ENCODE measurements at regions not wholly inside any gene's neighbourhood (a gene's known extent, or its start where the extent isn't known, plus 50 kb on each side); places are given as distances from the start of the nearest gene placed in this dataset.

GRCh38 chr5:110055302-110055701 lies 365.6 kb downstream of the MAN2A1 start:
- ATAC-seq = no peak
- intact Hi-C loops (cut with DNase I) = no loop called here
- DNase-seq (ENCODE audit: low spot score) = no peak

- DNase-seq (ENCODE audit: low spot score) (no peak), ATAC-seq (no peak)
- intact Hi-C loops (cut with DNase I) = no loop called here
These were observed 366.9 kb downstream of the MAN2A1 start for GRCh38 chr5:110056580-110057114.

- DNase-seq (ENCODE audit: low spot score) (no peak), ATAC-seq (no peak)
- intact Hi-C loops (cut with DNase I) = no loop called here
These were observed 368.4 kb downstream of the MAN2A1 start for GRCh38 chr5:110058175-110058574.

GRCh38 chr5:110062246-110062645 lies 372.5 kb downstream of the MAN2A1 start:
- intact Hi-C loops (cut with DNase I) = no loop called here
- no peak for ATAC-seq
- DNase-seq (ENCODE audit: low spot score) = no peak

DNA sequence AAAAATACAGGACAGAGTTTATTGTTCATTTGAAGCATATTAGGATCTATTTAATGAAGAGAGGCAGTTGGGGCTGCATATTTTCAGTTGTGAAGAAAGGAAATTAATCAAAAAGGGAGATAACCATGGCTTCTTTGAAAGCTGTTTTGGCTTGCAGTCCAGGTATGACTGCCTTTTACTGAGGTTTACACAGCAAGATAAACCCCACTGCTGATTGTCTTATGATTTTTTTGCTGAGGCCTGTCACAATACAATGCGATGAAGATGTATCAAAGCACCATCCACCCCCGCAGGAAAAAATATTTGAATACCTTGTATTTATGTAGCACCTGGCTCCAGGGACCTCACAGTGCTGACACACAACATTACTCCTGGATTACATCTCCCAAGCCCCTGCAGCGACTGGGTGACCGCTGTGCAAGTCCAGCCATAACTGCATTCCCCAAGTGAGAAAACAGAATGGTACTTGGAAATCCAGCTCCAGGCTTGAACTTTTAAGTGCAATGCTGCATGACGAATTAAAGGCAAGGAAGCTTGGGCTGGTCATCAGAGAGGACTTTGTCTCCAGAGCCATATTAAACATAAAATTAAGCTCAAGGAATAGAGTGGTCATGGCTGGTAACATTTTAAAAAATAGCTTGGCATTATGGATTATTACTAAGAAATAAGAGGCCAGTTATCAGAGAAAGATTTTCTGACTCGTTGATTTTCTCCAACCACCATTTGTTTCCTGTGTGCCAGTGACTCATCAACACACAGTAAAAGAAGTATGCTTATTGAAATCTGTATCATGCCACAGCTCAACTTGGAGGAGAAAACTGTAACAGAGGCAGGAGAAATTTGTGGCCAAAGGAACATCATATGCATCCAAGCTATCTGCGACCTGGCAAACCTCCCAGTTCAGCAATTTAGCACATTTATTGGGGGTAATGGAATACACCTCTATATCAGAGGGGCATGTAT lies 374.2 kb downstream of the MAN2A1 start:
- intact Hi-C loops (cut with DNase I) = no loop called here
- ATAC-seq (no peak), DNase-seq (ENCODE audit: low spot score) (no peak)

DNA sequence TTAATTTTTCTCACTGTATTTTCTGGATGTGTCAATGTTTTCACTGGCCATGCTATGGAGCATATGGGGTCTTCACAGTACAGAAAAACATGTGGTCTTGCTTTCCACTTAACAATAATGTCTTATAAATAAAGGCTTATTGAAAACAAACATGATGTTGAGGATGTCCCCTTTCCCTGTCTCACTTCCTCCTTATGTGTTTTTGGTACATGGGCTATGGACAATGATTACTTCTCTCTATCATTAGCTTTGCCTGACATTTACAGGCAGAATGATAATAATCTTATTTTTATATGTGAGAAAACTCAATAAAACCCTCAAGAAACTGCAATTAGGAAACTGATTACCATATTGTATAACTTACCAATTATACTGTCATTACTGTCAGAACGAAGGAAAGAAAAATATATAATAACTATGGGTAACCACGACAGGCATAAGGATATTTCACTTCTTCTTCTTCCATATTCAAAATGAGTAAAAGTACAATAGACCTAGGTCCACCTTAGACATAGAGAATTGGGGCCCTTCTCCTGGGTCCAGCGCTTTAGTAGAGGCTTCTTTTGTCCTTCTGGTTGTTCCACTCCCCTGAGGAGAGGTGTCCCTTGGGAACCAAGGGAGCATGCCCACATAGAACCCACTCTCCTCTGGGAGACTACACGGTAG lies 375.0 kb downstream of the MAN2A1 start:
- intact Hi-C loops (cut with DNase I) = no loop called here
- no peak for ATAC-seq

DNA sequence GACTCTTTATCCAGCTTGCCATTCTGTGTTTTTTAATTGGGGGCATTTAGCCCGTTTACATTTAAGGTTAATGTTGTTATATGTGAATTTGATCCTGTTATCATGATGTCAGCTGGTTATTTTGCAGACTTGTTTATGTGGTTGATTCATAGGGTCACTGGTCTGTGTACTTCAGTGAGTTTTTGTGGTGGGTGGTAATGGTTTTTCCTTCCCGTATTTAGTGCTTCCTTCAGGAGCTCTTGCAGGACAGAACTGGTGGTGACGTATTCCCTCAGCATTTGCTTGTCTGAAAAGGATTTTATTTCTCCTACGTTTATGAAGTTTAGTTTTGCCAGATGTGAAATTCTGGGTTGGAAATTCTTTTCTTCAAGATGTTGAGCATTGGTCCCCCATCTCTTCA lies 381.1 kb downstream of the MAN2A1 start:
- intact Hi-C loops (cut with DNase I) = no loop called here
- no peak for DNase-seq (ENCODE audit: low spot score)
- no peak for ATAC-seq

More for the DNA sequence above, 375.0 kb downstream of the MAN2A1 start:
- DNase-seq (ENCODE audit: low spot score) = no peak

GRCh38 chr5:110072651-110073050 lies 382.9 kb downstream of the MAN2A1 start:
- DNase-seq (ENCODE audit: low spot score) = no peak
- intact Hi-C loops (cut with DNase I) = no loop called here
- ATAC-seq = no peak

GRCh38 chr5:110073534-110073933 lies 383.8 kb downstream of the MAN2A1 start:
- intact Hi-C loops (cut with DNase I) = no loop called here
- DNase-seq (ENCODE audit: low spot score) (no peak), ATAC-seq (no peak)

GRCh38 chr5:110075656-110076055 lies 385.9 kb downstream of the MAN2A1 start:
- intact Hi-C loops (cut with DNase I) = no loop called here
- no peak for DNase-seq (ENCODE audit: low spot score)

GRCh38 chr5:110077147-110077546 lies 387.4 kb downstream of the MAN2A1 start:
- intact Hi-C loops (cut with DNase I) = no loop called here
- DNase-seq (ENCODE audit: low spot score) (no peak), ATAC-seq (no peak)

More at GRCh38 chr5:110075656-110076055, 385.9 kb downstream of the MAN2A1 start:
- no peak for ATAC-seq

DNA sequence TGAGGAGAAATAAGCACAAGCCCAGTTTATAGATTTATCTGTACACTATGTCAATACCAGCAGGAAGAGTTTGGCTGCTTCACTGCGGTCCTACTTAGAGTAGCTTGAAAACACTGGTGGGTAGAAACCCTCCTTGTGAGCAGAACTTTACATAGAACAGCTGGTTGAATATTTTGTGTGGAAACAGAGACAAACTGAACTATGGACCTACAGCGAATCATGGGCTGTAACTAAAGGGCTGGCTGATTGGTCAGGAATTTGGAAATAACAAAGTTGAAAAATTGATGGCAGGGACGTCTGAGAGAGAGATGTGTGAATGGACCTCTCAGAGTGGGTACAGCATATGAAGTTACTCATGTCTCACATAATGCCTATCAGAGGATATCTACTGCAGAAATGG lies 392.5 kb downstream of the MAN2A1 start:
- no peak for DNase-seq (ENCODE audit: low spot score)
- intact Hi-C loops (cut with DNase I) = no loop called here
- no peak for ATAC-seq

GRCh38 chr5:110082863-110083262 lies 393.1 kb downstream of the MAN2A1 start:
- intact Hi-C loops (cut with DNase I) = no loop called here
- no peak for ATAC-seq
- no peak for DNase-seq (ENCODE audit: low spot score)

GRCh38 chr5:110085826-110086225 lies 396.1 kb downstream of the MAN2A1 start:
- intact Hi-C loops (cut with DNase I) = no loop called here
- DNase-seq (ENCODE audit: low spot score) (no peak), ATAC-seq (no peak)

DNA sequence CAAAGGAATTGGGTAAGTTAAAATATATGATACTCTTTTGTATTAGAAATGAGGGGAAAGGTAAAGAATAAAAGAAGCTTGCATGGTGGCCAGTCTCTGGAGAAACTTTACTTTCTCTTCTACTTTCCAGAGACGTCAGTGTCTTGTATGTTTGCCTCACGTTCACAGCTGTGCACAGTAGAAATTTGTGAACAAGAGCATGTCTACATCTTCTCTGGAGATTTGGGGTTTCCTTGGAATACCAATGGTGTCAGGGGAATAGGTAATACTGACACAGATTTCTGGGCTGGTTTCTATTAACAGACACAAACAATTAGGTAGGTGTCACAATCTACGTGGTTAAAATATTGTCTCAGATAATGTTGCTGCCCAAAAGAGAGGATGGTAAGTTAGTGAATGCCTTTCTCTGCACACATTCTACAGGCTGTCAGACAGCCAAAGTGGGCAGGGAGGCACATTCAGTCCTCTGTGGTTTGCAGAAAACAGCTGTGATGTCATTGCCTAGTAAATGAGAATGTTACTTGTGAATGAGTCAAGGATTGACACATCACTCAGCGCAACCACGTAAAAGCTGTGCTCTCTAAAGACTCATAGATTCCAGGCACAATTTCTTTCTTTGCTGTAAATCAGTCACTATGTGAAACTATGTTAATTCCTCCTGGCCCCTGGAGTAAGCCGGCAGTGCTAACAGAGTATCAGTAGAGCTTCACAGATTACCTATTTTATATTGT lies 397.1 kb downstream of the MAN2A1 start:
- peak; percentile 96 for ATAC-seq
- DNase-seq (ENCODE audit: low spot score) = no peak
- intact Hi-C loops (cut with DNase I) = no loop called here

DNA sequence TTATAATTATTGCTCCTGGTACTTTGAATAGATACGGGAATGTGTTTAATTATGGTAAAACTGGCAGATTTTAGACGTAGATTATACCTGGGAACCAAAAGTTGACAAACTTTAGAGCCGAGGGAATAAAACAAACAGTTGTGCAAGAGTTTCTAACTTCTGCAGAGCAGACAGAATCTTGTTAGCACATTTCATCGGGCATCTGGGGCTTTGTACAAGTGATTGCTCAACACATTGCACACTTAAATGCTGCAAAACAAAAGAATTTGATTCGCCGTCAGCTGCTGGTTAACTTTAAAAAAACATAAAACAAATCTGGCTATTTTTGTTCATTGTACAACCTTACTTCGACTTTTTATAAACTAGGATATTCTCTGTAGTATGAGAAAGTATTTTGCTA lies 398.1 kb downstream of the MAN2A1 start:
- no peak for DNase-seq (ENCODE audit: low spot score)
- peak; percentile 78 for ATAC-seq
- intact Hi-C loops (cut with DNase I) = no loop called here

- intact Hi-C loops (cut with DNase I) = no loop called here
- no peak for DNase-seq (ENCODE audit: low spot score)
- no peak for ATAC-seq
These were observed 399.1 kb downstream of the MAN2A1 start for GRCh38 chr5:110088676-110089436.

DNA sequence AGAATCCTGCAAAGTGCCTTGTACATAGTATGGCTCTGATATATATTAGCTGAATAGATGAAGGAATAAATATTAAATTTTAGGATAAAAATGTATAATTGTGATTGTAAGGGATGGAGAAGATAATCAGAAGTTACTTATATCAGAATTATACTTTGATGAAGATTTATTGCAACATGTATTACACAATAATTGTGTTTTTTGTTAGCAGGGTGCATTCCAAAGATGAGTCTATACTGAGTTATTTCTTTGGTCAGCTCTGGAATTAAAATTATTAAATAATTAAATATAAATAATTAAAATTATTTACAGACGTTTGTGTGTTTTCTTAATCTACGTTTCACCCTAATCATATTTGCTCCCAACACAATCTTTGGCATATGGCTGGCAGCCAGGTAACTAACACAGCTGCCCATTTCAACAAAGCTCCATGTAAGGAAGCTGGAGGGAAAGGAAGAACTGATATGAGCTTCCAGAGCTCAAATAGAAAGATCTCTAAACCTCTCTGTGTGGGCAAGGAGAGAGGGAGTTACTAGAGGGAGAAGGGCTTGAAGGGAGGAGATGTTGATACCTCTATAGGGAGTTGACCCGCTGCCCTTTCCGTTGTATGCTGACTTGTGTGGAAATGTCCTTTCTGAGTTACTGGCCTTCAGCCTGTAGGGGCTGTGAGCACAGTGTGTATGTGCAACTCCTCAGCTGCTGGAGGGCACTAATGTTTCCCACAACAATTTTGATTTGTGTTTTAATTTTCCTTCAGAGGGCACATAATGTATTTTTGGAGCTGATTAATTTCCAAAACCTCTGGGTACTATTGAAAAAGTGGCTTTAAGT lies 403.4 kb downstream of the MAN2A1 start:
- intact Hi-C loops (cut with DNase I) = no loop called here
- no peak for ATAC-seq
- DNase-seq (ENCODE audit: low spot score) = no peak

Measured in sciatic nerve (tissue), 2 donors.